H1 (cell line): ENCODE measurements at regions not wholly inside any gene's neighbourhood (a gene's known extent, or its start where the extent isn't known, plus 50 kb on each side); places are given as distances from the start of the nearest gene placed in this dataset.

Source experiments
- CTCF ChIP-seq, 3 experiments: IDR thresholded peaks; 1 replicate in 2 of 3; 2 replicates in 1 of 3; pipeline versions ENCODE4 v1.5.1 to v1.6.1; 2011; ENCODE audit warnings: low read length in 3 of 3, mild to moderate bottlenecking in 3 of 3, inconsistent platforms in 2 of 3, low read depth in 1 of 3, moderate library complexity in 1 of 3; ENCODE audit not compliant: insufficient read depth in 1 of 3; ENCODE audit errors: control extremely low read depth in 1 of 3
- NANOG ChIP-seq: IDR thresholded peaks from 2 replicates; pipeline ENCODE4 v1.6.1; 2011; ENCODE audit warnings: low read length, low read depth, mild to moderate bottlenecking, inconsistent platforms; ENCODE audit not compliant: insufficient read depth, poor library complexity, severe bottlenecking
- POLR2AphosphoS5 ChIP-seq: IDR thresholded peaks from 2 replicates; pipeline ENCODE4 v1.6.1; 2011; ENCODE audit warnings: low read depth, low read length
- TAF1 ChIP-seq: IDR thresholded peaks from 2 replicates; pipeline ENCODE4 v1.6.1; 2011; ENCODE audit warnings: mild to moderate bottlenecking, low read depth, low read length
- TCF12 ChIP-seq: IDR thresholded peaks from 2 replicates; pipeline ENCODE4 v1.6.1; 2011; ENCODE audit warnings: low read depth, mild to moderate bottlenecking, low read length
- ZNF274 ChIP-seq: IDR thresholded peaks from 2 replicates; pipeline ENCODE4 v1.7.0; 2012; ENCODE audit warnings: low read length, borderline replicate concordance; ENCODE audit errors: extremely low read depth

- TF ChIP-seq CTCF (IDR thresholded peaks at IDR 0.05; ENCODE audit: control extremely low read depth in 1 of 3, insufficient read depth in 1 of 3, low read depth in 1 of 3, low read length in 3 of 3) (no peak), TAF1 (no peak), TCF12 (no peak), POLR2AphosphoS5 (no peak), NANOG (no peak), ZNF274 (no peak)
These were observed 110.8 kb upstream of the CDC42EP3 start for GRCh38 chr2:37782155-37782673.
